HL-60 (cell line): ENCODE measurements at regions not wholly inside any gene's neighbourhood (a gene's known extent, or its start where the extent isn't known, plus 50 kb on each side); places are given as distances from the start of the nearest gene placed in this dataset.

Source experiments
- CTCF ChIP-seq: IDR thresholded peaks from one replicate; pipeline ENCODE4 v1.5.1; 2011; ENCODE audit warnings: low read length, control low read depth, inconsistent platforms; ENCODE audit not compliant: insufficient read depth
- GABPA ChIP-seq: IDR thresholded peaks from 2 replicates; pipeline ENCODE4 v1.6.1; 2012; ENCODE audit warnings: low read depth
- TF ChIP-seq, protein P1 (sequence below): IDR thresholded peaks from 2 replicates; pipeline ENCODE4 v1.6.1; 2012; ENCODE audit warnings: low read depth; ENCODE audit not compliant: insufficient replicate concordance

DNA sequence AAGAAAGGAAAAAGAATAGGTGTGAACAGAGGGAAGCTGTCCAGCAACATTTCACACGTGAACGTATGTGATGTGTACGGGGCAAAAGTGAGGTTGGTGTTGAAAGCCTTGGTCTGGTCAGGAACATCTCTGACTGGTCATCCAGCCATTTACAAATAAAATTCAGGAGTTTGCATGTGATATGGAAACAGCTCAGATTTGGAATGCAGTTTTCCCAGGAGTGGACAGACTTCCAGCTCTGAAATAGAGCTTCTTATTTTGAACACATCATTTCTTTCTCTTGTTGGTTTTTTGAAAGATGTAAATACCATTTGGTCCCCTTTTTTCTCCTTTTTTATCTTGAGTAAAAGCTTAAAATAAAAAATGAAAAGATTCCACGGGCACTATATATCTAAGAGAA is 566.2 kb upstream of the ZFHX3 start:
- TF ChIP-seq, protein P1, sequence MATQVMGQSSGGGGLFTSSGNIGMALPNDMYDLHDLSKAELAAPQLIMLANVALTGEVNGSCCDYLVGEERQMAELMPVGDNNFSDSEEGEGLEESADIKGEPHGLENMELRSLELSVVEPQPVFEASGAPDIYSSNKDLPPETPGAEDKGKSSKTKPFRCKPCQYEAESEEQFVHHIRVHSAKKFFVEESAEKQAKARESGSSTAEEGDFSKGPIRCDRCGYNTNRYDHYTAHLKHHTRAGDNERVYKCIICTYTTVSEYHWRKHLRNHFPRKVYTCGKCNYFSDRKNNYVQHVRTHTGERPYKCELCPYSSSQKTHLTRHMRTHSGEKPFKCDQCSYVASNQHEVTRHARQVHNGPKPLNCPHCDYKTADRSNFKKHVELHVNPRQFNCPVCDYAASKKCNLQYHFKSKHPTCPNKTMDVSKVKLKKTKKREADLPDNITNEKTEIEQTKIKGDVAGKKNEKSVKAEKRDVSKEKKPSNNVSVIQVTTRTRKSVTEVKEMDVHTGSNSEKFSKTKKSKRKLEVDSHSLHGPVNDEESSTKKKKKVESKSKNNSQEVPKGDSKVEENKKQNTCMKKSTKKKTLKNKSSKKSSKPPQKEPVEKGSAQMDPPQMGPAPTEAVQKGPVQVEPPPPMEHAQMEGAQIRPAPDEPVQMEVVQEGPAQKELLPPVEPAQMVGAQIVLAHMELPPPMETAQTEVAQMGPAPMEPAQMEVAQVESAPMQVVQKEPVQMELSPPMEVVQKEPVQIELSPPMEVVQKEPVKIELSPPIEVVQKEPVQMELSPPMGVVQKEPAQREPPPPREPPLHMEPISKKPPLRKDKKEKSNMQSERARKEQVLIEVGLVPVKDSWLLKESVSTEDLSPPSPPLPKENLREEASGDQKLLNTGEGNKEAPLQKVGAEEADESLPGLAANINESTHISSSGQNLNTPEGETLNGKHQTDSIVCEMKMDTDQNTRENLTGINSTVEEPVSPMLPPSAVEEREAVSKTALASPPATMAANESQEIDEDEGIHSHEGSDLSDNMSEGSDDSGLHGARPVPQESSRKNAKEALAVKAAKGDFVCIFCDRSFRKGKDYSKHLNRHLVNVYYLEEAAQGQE = no peak
- TF ChIP-seq CTCF (no peak), GABPA (no peak)
